ENCODE measurements at regions not wholly inside any gene's neighbourhood (a gene's known extent, or its start where the extent isn't known, plus 50 kb on each side); places are given as distances from the start of the nearest gene placed in this dataset.

DNA sequence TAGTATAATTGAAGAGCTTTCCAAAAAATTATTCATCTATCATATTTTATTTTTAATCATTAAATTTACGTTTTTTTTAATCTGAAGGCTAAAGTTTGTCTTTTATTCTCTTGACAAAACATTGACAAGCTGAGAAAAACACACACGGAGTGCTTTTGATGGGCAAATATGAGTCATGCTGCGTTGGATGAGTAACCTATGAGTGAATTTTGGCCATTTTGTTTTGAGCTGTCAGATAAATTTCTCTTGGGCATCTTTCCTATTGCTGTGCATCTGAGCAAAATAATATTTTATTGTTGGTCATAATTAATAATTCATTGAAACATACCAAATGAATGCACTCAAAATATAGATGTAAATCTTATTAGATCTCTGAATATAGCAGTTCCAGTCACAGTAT lies 1144.1 kb upstream of the ADGRL2 start:
- no peak for DNase-seq (ENCODE audit: low spot score)
- TF ChIP-seq, protein P1, sequence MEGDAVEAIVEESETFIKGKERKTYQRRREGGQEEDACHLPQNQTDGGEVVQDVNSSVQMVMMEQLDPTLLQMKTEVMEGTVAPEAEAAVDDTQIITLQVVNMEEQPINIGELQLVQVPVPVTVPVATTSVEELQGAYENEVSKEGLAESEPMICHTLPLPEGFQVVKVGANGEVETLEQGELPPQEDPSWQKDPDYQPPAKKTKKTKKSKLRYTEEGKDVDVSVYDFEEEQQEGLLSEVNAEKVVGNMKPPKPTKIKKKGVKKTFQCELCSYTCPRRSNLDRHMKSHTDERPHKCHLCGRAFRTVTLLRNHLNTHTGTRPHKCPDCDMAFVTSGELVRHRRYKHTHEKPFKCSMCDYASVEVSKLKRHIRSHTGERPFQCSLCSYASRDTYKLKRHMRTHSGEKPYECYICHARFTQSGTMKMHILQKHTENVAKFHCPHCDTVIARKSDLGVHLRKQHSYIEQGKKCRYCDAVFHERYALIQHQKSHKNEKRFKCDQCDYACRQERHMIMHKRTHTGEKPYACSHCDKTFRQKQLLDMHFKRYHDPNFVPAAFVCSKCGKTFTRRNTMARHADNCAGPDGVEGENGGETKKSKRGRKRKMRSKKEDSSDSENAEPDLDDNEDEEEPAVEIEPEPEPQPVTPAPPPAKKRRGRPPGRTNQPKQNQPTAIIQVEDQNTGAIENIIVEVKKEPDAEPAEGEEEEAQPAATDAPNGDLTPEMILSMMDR (IDR thresholded peaks at IDR 0.05; ENCODE audit: extremely low read depth, missing control alignments), result no peak

DNA sequence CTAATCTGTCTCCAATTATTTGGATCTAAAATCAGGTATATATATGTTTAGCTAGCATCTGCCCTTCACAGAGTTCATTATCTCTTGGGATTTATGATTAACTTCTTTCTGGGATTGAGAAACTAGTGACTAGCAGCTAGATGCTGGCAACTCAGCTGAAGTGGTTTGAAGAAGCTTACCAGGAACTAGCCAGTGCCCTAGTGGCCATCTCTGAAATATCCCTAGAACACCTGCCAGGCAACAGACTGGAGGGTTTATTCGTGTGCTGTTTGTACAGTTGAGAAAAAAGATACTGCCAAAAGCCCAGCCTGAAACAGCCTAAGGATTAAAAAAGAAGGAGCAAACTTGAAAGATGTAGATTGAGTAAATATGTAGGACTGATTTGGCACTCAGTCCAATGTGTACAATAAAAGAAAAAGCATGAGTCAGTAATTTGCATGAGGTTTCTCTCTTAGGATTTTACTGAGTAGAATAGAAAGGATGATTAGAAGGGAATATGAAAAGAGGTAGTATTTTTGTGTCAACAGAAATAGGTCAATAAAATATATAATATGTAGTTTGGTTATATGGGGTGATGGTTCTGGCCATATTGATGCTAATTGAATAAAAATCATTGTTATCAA lies 1144.6 kb upstream of the ADGRL2 start:
- no peak for DNase-seq (ENCODE audit: low spot score)
- TF ChIP-seq, protein P1 (IDR thresholded peaks at IDR 0.05; ENCODE audit: extremely low read depth, missing control alignments), result no peak

DNA sequence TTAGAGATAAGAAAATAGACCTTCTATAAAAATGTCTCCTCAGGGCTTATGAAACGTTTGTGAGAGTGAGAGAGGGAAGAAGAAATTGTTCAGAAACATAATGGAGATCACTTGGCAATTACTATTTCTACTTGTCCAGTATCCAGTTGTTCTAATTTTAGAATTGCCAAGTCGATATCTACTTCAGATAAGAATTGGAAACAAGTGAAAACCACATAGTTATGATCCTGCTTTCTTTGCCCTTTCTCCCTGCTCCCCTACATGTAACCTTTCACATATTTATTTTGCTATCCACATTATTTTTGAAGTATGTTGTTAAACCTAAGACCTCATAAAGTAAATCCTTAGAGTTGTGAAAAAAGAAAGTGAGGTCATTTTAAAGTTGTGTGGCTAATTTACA lies 1154.7 kb upstream of the ADGRL2 start:
- no peak for DNase-seq (ENCODE audit: low spot score)
- TF ChIP-seq, protein P1 (IDR thresholded peaks at IDR 0.05; ENCODE audit: extremely low read depth, missing control alignments), result no peak

DNA sequence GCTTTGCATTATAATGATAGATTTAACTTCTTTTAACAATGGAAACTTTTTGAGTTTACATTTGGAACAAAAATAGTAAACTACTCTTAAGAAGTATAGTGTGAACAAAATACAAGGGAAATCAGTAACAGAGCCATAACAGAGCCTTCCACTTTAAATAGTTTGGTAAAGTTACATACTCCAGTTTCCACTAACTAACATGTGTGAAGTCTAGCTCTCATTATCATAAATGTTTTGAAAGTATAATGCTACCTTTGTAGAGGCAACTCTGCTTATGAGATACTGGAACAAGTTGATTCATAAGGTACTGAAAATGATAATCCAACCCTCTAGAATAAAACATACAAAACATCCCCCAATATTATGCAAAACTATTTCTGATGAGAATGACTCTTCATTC lies 1155.1 kb upstream of the ADGRL2 start:
- DNase-seq (ENCODE audit: low spot score), result no peak
- TF ChIP-seq, protein P1 (IDR thresholded peaks at IDR 0.05; ENCODE audit: extremely low read depth, missing control alignments), result no peak

DNA sequence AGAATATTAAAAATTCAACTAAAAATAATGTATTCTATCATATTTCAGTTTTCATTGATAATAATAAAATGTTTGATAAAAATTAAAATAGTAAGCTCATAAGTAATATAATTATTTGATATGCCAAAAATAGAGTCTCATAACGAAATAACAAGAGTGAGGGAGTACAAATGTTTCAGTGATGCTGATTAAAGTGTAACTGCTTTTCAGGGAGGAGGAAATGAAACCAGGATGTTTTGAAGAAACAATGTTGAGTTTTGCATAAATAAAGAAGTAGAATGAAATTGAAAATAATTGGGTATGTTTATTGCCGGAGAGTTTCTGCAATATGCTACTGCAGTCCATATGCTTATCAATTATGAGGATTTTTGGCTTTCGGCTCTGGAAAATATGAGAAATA lies 1159.8 kb upstream of the ADGRL2 start:
- TF ChIP-seq, protein P1 (IDR thresholded peaks at IDR 0.05; ENCODE audit: extremely low read depth, missing control alignments), result no peak

DNA sequence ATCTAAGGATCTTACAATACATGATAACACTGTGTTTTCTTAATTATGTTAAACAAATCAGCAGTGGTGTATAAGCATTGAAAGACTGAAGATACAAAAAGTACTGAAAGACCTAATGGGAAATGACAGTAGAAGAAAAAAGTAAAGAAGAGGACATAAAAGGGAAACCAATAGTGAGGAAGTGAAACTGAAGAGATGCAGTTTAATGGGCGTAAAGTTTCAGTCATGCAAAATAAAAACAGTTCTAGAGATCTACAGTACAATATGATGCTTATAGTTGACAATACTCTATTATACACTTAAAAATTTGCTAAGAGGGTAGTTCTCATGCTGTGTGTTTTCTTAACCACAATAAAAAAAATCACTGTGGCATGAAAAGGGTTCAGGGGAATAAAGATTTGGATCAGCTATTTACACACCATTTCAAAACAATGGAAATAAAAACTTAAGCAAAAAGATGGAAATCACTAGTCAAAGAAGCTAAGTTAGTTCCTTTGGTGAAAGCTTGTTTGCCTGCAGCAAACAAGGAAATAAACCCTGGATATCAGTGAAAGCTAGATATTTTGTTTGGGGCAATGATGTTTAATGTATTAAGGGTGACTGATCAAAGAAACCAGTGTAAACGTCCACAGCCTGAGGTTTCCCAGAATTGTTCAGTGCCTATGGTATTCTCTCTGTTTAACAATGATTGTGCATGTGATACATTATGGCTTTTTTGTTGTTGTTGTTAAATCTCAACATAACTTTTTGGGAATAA lies 1160.8 kb upstream of the ADGRL2 start:
- DNase-seq (ENCODE audit: low spot score), result peak; percentile 24
- TF ChIP-seq, protein P1 (IDR thresholded peaks at IDR 0.05; ENCODE audit: extremely low read depth, missing control alignments), result no peak

More for the DNA sequence above, 1159.8 kb upstream of the ADGRL2 start:
- DNase-seq (ENCODE audit: low spot score), result no peak

DNA sequence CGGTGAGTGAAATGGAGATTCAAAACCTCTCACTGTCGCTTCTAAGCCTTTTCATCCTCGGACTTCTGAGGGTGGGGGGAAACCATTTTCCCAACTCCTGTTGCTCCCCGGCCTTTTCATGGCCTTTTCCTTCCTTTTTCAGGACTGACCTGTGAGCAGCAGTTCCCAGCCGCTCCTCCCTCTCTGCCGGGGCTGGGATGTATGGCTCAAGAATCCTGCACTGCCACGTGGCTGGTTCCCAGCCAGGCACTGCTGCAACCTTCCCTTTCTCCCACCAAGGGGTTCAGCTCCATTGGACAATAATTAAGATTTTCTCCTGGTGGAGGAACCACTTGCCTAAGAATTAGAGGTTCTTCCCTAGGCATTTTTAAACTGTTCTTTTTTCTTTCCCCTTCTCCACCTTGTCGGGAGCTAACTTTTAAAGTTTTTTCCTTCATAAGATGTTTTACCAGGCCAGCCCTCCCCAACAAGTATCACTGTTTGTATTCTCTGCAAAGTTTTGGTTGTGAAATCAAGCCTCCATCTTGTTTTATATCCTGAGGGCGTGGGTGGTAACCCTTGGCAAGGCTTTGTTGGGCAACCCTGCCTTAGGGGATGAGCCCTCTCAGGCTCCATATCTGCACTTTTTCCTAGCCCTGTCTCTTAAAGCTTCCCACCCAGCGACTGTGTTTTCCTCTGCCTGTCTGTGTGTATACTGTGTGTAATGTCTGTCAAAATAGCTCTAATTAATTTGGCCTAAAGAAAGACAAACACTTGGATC lies 1166.6 kb upstream of the ADGRL2 start:
- DNase-seq (ENCODE audit: low spot score), result no peak
- TF ChIP-seq, protein P1 (IDR thresholded peaks at IDR 0.05; ENCODE audit: extremely low read depth, missing control alignments), result no peak
